Dendritic cell treated with granulocyte-macrophage colony-stimulating factor and Interleukin-4, amounts not matched to agents 40 ng/mL and 50 ng/mL, for 4 days (primary cell): ENCODE measurements at regions not wholly inside any gene's neighbourhood (a gene's known extent, or its start where the extent isn't known, plus 50 kb on each side); places are given as distances from the start of the nearest gene placed in this dataset.
"Not testable (repeated sequence)": the region's sequence is repeated elsewhere in the genome, so short reads cannot be mapped to it uniquely, and the experiment has no call there.

Experiments used
- H3K27ac Mint-ChIP-seq: one replicate; pipeline ENCODE4 v1.8.0; 2022; ENCODE audit warnings: mild to moderate bottlenecking, mixed read lengths
- H3K27me3 Mint-ChIP-seq: one replicate; pipeline ENCODE4 v1.8.0; 2022; ENCODE audit warnings: mild to moderate bottlenecking, mixed read lengths
- H3K36me3 Mint-ChIP-seq: one replicate; pipeline ENCODE4 v1.8.0; 2022; ENCODE audit warnings: low read depth, mixed read lengths
- H3K4me1 Mint-ChIP-seq: one replicate; pipeline ENCODE4 v1.8.0; 2022; ENCODE audit warnings: low read depth, mixed read lengths
- H3K4me3 Mint-ChIP-seq: one replicate; pipeline ENCODE4 v1.8.0; 2022; ENCODE audit warnings: mild to moderate bottlenecking, moderate library complexity, mixed read lengths
- H3K9me3 Mint-ChIP-seq: one replicate; pipeline ENCODE4 v1.8.0; 2022; ENCODE audit warnings: mixed read lengths
- intact Hi-C: fragments of 100-400 bp; cut with micrococcal nuclease; formaldehyde crosslinking; loops from one replicate; pipeline ENCODE4 v1.15.0; 2022

DNA sequence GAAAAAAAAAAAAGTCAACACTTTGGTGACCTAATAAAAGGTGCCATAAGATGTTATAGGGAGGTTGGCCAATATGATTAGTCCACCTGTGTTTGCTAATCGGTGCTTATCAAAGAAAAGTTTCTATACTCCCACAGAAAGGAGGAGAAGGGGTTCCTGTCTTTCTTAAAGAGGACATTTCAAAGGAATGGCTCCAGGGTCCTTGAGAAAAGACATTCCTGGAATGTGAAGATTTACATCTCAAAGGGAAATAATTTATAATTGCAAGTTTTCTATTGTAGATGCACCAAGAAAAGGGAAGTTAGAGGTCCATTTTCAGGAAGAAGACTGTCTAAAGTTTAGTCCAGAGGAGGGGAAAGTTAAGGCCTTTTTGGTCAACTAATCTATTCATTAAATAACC is 715.3 kb downstream of the NXPH1 start:
- no peak overlapping the region for H3K4me3 Mint-ChIP-seq
- H3K27ac Mint-ChIP-seq = no peak overlapping the region
- peaks cover 32% of the 10 kb centered on the region for H3K9me3 Mint-ChIP-seq
- no peaks in the 10 kb centered on the region for H3K36me3 Mint-ChIP-seq
- intact Hi-C loops = no loop called here
- no peaks in the 10 kb centered on the region for H3K27me3 Mint-ChIP-seq
- no peaks in the 10 kb centered on the region for H3K4me1 Mint-ChIP-seq

GRCh38 chr7:9149499-9150082 is 716.2 kb downstream of the NXPH1 start:
- peaks cover 39% of the 10 kb centered on the region for H3K9me3 Mint-ChIP-seq

DNA sequence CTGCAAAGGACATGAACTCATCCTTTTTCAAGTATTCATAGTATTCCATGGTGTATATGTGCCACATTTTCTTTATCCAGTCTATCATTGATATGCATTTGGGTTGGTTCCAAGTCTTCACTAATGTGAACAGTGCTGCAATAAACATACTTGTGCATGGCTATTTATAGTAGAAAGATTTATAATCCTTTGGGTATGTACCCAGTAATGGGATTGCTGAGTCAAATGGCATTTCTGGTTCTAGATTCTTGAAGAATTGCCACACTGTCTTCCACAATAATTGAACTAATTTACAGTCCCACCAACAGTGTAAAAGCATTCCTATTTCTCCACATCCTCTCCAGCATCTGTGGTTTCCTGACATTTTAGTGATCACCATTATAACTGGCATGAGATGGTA is 730.3 kb downstream of the NXPH1 start:
- H3K4me1 Mint-ChIP-seq, H3K36me3 Mint-ChIP-seq, H3K27me3 Mint-ChIP-seq, intact Hi-C loops, H3K4me3 Mint-ChIP-seq, H3K27ac Mint-ChIP-seq: not testable (repeated sequence)
- peaks cover 31% of the 10 kb centered on the region for H3K9me3 Mint-ChIP-seq

More at GRCh38 chr7:9149499-9150082, 716.2 kb downstream of the NXPH1 start:
- no peak overlapping the region for H3K4me3 Mint-ChIP-seq
- no peaks in the 10 kb centered on the region for H3K4me1 Mint-ChIP-seq
- H3K36me3 Mint-ChIP-seq = no peaks in the 10 kb centered on the region
- H3K27ac Mint-ChIP-seq = no peak overlapping the region
- no peaks in the 10 kb centered on the region for H3K27me3 Mint-ChIP-seq
- intact Hi-C loops = no loop called here

DNA sequence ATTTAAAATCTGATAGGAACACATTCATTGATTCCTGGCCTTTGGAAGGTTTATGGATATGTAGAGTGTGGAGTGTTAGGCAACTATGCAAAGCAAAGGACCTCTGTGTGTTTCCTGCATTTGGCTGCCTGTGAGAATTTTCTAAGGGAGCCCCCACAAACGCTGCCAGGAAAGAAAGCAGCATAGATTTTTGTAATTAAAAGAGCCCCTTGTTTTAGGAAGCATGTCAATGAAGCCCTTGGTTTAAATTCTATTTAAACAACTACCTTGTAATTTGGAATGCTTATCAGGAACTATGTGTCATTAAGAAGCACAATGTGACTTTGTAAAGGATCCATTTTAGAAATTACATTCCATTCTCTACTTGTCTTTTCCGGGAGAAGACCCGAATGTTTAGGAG is 742.5 kb downstream of the NXPH1 start:
- no peaks in the 10 kb centered on the region for H3K4me1 Mint-ChIP-seq
- H3K27me3 Mint-ChIP-seq = no peaks in the 10 kb centered on the region
- H3K4me3 Mint-ChIP-seq = no peak overlapping the region
- intact Hi-C loops = no loop called here
- no peak overlapping the region for H3K27ac Mint-ChIP-seq
- no peaks in the 10 kb centered on the region for H3K36me3 Mint-ChIP-seq
- H3K9me3 Mint-ChIP-seq = peaks cover 51% of the 10 kb centered on the region

DNA sequence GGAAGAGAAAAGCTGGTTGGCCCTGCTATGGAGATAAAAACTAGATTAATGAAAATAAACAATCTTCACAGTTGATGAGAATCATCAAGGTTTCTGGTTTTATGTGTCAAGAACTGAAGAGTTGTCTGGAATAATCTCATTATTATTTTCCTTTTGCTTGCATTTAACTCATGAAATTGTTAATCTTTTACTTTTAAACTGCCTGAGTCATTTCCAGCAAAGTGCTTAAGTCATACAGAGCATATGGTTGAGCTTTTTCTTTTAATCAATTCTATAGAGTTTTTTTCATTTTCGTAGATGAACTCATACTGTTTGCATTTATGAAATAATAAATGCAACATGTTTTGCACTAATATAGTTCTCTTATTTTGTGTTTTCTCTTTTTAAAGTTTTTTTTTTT is 747.9 kb downstream of the NXPH1 start:
- intact Hi-C loops = no loop called here
- Mint-ChIP-seq H3K27me3 (no peaks in the 10 kb centered on the region), H3K36me3 (no peaks in the 10 kb centered on the region), H3K9me3 (peaks cover 23% of the 10 kb centered on the region), H3K4me3 (no peak overlapping the region), H3K27ac (no peak overlapping the region), H3K4me1 (no peaks in the 10 kb centered on the region)

GRCh38 chr7:9186730-9187129 is 753.3 kb downstream of the NXPH1 start:
- H3K9me3 Mint-ChIP-seq = peaks cover 26% of the 10 kb centered on the region
- H3K27me3 Mint-ChIP-seq = no peaks in the 10 kb centered on the region
- no peaks in the 10 kb centered on the region for H3K36me3 Mint-ChIP-seq
- no peak overlapping the region for H3K4me3 Mint-ChIP-seq
- no peak overlapping the region for H3K27ac Mint-ChIP-seq
- intact Hi-C loops = no loop called here
- no peaks in the 10 kb centered on the region for H3K4me1 Mint-ChIP-seq

DNA sequence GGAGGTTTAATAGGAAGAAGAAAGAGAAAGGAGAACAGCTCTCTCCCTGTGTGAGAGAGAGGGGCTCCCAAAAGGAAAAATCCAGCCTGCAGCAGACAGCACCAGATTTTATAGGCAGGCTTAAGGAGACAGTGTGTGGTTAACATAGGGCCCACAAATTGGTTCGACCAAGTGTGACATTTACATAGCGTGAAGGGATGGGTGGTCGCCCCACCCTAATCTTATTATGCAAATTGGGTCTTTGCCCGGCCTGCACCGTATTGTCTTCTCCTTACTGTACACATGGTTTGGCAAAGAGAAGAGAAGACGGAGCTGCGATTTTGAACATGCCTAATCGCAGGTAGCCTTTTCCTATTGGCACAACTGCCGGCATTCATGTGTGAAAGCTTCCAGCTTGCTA is 756.3 kb downstream of the NXPH1 start:
- Mint-ChIP-seq H3K9me3 (peaks cover 27% of the 10 kb centered on the region), H3K27me3 (no peaks in the 10 kb centered on the region), H3K4me3 (no peak overlapping the region), H3K36me3 (no peaks in the 10 kb centered on the region), H3K4me1 (no peaks in the 10 kb centered on the region), H3K27ac (no peak overlapping the region)
- intact Hi-C loops = no loop called here

GRCh38 chr7:9192969-9193368 is 759.6 kb downstream of the NXPH1 start:
- Mint-ChIP-seq H3K9me3 (peaks cover 15% of the 10 kb centered on the region), H3K27me3 (no peaks in the 10 kb centered on the region), H3K27ac (no peak overlapping the region), H3K4me1 (no peaks in the 10 kb centered on the region), H3K36me3 (no peaks in the 10 kb centered on the region), H3K4me3 (no peak overlapping the region)
- intact Hi-C loops = no loop called here

DNA sequence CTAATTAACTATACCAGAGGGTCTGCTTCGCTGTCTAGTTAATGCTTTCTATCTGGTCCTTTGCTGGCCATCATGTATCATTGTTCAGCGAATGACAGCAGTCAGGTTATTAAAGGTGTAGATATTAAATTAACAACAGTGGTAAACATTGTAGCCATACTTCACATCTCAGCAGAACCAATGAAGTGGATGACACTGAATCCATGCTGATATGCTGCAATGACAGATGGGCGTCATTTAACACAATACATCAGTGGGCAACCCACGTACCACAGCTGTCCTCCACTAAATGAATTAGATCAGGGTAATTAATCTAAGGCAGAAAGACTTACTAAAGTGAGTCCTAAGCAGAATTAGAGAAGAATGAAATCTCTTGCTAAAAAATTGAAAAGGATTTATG is 767.2 kb downstream of the NXPH1 start:
- H3K27me3 Mint-ChIP-seq = no peaks in the 10 kb centered on the region
- no peak overlapping the region for H3K4me3 Mint-ChIP-seq
- no peak overlapping the region for H3K27ac Mint-ChIP-seq
- H3K36me3 Mint-ChIP-seq = no peaks in the 10 kb centered on the region
- peaks cover 9% of the 10 kb centered on the region for H3K9me3 Mint-ChIP-seq
- intact Hi-C loops = no loop called here
- no peaks in the 10 kb centered on the region for H3K4me1 Mint-ChIP-seq

DNA sequence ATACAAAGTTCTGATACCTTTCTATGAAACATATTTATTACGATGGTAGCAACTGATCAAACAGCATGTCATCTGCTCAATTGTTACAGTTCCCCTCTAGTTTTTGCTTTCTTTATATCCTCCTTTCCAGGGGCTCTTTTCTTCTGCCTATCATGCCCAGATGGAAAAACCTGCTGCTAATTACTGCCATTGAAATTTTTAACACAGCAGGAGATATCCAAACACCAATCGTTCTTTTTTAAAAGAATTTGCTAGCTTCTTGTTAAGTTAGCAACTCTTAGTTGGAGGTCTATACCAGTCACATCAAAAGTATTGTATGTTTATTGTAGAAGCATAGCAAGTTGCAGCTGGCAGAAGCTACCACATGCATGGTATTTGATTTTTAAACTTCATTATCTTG is 768.5 kb downstream of the NXPH1 start:
- no peaks in the 10 kb centered on the region for H3K4me1 Mint-ChIP-seq
- H3K27me3 Mint-ChIP-seq = no peaks in the 10 kb centered on the region
- H3K36me3 Mint-ChIP-seq = no peaks in the 10 kb centered on the region
- H3K4me3 Mint-ChIP-seq = no peak overlapping the region
- no peak overlapping the region for H3K27ac Mint-ChIP-seq
- intact Hi-C loops = no loop called here
- peaks cover 18% of the 10 kb centered on the region for H3K9me3 Mint-ChIP-seq

- intact Hi-C loops = no loop called here
- Mint-ChIP-seq H3K9me3 (peaks cover 18% of the 10 kb centered on the region), H3K27me3 (no peaks in the 10 kb centered on the region), H3K36me3 (no peaks in the 10 kb centered on the region), H3K27ac (no peak overlapping the region), H3K4me3 (no peak overlapping the region), H3K4me1 (no peaks in the 10 kb centered on the region)
Observed at GRCh38 chr7:9204571-9204970, 771.2 kb downstream of the NXPH1 start.

DNA sequence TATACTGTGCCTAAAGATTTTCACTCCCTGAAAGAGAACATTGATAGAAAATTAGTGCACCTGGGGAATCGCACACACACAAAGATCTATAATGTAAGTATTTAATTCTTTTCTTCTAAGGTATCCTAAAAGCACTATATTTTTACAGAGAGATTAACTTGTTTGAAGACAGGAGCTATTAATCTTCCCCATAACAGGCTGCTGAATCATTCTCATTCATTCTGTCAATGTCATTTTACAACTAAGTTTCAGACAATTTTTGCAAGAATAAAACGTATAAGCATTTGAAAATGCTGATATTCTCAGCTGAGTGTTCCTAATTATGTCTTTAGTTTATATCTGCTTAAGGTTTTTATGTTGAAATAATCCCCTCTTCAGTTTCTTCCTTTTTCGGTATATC is 776.7 kb downstream of the NXPH1 start:
- Mint-ChIP-seq H3K27ac (no peak overlapping the region), H3K27me3 (no peaks in the 10 kb centered on the region), H3K9me3 (peaks cover 24% of the 10 kb centered on the region), H3K36me3 (no peaks in the 10 kb centered on the region), H3K4me1 (no peaks in the 10 kb centered on the region), H3K4me3 (no peak overlapping the region)
- intact Hi-C loops = no loop called here

DNA sequence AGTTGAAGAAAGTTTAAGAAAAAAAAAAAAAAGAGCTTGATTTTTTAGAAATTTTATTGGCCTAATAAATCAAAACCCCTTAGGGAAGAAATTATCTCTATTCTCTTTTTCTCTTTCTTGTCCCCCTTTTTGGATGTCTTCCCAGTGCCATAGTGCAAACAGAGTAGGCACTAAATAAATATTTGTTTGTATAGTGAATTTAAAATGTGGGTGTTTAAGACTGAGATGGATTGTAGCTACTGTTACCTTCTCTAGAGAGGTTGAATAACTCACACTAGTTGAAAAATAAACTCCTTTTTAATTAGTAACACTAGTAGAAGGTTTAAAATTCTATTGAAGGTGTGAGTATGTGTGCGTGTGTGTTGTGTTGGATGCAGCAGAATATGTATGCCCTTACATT is 783.8 kb downstream of the NXPH1 start:
- no peak overlapping the region for H3K27ac Mint-ChIP-seq
- intact Hi-C loops = no loop called here
- no peaks in the 10 kb centered on the region for H3K4me1 Mint-ChIP-seq
- H3K4me3 Mint-ChIP-seq = no peak overlapping the region
- no peaks in the 10 kb centered on the region for H3K36me3 Mint-ChIP-seq
- peaks cover 18% of the 10 kb centered on the region for H3K9me3 Mint-ChIP-seq
- no peaks in the 10 kb centered on the region for H3K27me3 Mint-ChIP-seq

DNA sequence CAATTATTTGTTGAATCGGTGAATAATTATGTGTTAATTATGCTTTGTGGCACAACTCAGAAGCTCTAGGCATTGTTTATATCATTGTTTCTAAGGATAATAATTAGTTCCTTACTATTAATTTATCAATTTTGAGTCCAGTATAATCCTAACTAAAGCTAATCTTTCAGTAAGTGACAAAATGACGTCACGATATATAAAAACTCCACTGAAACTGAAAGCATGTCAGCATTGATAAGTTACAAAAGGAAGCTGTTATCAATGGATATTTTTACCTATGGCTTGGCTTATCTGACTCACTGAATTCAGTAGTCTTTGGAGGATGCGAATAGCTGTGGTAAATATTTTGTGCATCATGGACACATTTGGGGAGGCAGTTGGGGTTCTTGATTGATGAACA is 793.1 kb downstream of the NXPH1 start:
- Mint-ChIP-seq H3K9me3 (peaks cover 39% of the 10 kb centered on the region), H3K4me3 (no peak overlapping the region), H3K27me3 (no peaks in the 10 kb centered on the region), H3K4me1 (no peaks in the 10 kb centered on the region), H3K27ac (no peak overlapping the region), H3K36me3 (no peaks in the 10 kb centered on the region)
- intact Hi-C loops = no loop called here

GRCh38 chr7:9231630-9232121 is 798.3 kb downstream of the NXPH1 start:
- Mint-ChIP-seq H3K36me3 (no peaks in the 10 kb centered on the region), H3K27me3 (no peaks in the 10 kb centered on the region), H3K9me3 (peaks cover 37% of the 10 kb centered on the region), H3K4me1 (no peaks in the 10 kb centered on the region), H3K4me3 (no peak overlapping the region), H3K27ac (no peak overlapping the region)
- intact Hi-C loops = no loop called here
